NCI-H1092 treated with DMSO at 0.1 percent for 48 hours (cell line): ENCODE measurements at regions not wholly inside any gene's neighbourhood (a gene's known extent, or its start where the extent isn't known, plus 50 kb on each side); places are given as distances from the start of the nearest gene placed in this dataset.
A peak's percentile ranks its signal among the peaks of the same experiment; 100 is the strongest.

Source experiments
- DNase-seq: peaks from one replicate; lab custom pipeline; 2025; lab: John Stamatoyannopoulos, UW

DNA sequence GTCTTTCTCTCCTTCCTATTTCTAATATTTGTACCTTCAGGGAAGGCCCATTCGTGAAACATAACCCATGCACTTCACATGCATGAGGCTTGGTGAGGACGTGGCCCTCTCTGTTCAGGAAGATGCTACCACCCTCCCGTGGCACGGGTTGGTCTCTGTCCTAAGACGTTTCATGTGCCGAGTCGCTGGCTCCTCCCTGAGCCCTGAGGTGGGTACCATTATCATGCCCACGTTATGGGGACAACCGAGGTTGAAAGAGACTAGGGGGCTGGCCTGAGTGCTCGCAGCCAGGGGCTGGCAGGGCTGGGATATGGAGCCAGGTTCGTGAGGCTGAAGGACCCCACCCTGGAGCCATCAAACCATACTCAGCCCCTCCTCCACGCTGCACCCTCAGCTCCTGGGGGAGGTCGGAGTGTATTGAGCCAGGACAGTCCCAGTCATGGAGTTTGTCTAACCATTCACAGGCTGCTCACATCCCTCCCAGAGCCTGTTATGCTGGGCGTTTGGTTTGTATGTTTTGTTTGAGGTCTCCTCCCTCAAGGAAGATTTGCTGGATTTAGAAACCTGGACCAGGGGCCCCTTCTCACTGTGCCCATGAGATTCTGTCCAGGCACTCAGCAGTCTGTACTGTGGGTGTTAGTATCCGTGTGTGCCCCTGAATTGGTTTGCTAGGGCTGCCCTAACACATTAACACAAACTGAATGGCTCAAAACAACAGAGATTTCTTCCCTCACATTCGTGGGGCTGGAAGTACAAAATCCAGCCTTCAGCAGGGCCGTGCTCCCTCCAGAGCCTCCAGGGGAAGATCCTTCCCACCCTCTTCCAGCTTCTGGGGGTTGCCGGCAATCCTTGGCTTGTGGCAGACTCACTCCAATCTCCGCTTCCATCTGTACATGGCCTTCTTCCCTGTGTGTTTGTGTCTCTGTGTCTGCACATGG is 88.3 kb downstream of the ANKRD60 start:
- DNase-seq = no peak

DNA sequence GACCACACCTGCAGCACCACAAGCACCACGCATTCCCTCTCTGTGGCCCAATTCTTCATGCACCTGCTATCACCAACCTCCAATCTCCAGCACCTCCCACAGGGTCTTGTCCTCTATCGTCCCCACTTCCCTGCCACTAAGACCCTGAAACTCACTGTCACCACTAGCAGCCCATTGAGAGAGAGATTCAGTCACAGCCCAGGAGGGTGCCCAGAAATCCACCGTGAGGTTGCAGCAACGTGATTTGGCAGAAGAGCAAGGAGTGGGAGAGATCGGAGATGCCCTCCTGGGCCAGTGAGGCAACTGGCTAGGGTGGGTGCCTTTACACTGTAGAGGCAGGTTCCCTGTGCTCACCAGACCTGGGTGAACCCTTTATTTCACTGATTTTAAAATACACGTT is 90.1 kb downstream of the ANKRD60 start:
- no peak for DNase-seq

DNA sequence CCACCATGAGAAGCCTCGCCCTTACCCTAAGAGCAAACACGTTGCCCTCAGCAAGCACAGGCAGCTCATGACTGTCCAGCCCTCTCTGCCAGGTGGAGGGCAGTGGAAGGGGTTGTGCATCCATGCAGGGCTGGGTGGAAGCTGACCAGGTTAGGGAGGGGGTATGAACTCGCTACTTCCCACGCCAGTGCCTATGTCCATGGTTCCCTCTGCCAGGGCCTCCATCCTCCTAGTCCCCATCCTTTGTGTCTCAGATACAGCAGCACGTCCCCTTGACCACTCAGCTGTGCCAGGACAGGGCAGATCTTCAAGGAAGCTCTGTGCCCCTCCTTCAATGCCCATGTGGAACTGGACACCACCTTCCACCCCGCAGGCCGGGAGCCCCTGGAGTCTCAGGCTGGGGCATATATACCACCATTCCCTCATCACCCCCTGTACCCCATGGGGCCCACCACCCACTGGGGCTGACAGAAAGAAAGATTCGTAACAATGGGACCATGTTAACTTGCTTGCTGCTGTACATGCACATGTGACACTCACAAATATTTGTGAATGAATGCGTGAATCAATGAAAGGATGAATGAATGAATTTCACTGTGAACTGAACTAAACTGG is 90.7 kb downstream of the ANKRD60 start:
- no peak for DNase-seq

DNA sequence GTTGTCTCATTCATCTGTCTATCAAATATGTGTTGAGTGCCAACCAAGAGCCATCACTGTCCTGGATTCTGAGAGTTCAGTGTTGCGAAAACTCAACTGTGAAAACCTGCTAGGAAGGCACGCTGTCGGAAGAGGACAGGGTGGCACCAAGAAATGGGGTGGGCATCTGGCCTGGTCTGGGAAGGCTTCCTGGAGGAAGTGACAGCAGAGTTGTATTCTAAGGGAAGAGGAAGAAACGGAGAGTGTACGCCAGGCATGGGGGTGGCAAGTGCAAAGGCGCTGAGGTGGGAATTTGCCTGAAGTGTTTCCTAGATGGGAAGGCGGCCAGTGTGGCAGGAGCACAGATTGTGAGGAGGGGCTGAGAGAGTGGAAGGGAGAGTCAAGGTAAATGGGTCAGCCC is 91.2 kb downstream of the ANKRD60 start:
- no peak for DNase-seq

DNA sequence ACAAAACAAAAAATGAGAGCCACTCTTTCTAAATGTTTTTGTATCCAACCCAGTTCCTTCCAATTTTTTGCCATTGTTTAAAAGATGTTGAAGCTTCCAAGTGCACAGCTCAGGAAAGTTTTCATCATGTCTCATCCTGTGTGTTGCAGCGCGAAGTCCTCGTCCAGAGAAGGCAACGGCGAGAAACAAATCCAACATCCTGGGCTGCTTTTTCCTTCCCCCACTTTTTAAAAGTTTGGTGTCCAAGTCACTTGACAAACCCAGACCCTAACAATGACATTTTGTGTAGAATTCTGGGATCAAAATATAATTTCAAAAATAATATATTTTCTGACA is 92.3 kb downstream of the ANKRD60 start:
- no peak for DNase-seq

DNA sequence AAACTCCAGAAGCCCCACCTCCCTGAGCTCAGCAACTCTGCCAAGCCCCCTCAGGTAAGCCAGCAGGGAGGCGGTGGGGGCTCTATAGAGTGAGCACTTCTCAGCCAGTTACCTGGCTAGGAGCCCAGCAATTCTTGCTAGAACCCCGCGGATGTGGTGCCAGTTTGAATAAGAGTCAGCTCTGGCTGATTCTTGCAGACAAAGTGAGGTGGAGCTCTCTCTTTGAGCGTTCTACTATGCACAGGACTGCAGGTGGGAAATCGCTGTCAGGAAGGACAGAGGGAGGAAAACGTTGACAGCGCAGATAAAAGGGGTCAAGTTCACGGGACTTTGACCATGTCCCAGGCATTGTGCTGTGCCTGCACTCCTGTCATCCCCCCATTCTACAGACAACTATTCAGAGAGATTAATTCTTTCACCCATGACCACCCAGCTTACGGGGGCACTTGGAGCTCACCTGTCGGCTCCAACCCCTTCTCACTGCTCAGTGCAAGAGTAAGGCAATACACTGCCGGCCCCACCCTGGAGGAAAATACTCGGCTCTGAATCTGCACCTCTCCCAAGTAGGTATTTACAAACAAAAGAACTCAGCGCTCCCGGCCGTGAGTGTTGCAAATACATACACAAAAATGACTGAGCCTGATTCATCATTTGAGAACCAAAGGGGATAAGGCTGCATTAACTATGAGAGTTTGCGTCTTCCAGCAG is 92.9 kb downstream of the ANKRD60 start:
- no peak for DNase-seq

DNA sequence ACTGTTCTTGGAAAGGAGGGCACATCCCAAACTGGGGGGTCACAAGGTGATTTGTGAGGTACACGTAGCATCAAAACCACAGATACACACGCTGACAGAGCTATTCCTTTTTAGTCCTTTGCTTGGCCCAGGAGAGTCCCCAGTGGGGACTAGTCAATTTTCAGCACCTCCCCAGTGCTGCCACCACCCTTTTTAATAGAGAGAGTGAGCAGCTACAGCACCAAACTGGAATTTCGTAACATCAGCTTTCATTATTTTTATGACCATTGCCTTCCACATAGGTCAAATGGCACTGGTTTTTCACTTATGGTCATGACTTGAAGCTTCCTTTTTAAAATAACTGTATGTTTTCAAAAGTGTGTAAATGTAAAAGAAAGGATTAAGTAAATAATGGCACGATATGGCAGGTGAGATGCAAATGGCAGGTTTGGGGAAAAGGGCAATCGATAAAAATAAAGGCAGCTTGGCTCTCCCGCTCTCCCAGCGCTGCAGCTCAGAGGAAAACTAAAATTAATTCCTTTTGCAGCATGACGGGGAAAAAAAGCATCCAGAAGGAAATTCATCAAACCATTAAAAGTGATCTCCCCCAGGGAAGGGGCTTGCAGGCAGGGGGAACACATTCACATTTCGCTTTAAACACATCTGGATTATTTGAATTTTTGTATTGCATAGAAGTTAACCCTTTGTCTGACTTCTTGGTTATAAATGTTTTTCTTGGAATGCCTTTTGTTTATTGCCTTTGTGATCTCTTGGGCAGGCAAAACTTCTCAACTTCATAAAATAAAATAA is 95.2 kb downstream of the ANKRD60 start:
- no peak for DNase-seq

DNA sequence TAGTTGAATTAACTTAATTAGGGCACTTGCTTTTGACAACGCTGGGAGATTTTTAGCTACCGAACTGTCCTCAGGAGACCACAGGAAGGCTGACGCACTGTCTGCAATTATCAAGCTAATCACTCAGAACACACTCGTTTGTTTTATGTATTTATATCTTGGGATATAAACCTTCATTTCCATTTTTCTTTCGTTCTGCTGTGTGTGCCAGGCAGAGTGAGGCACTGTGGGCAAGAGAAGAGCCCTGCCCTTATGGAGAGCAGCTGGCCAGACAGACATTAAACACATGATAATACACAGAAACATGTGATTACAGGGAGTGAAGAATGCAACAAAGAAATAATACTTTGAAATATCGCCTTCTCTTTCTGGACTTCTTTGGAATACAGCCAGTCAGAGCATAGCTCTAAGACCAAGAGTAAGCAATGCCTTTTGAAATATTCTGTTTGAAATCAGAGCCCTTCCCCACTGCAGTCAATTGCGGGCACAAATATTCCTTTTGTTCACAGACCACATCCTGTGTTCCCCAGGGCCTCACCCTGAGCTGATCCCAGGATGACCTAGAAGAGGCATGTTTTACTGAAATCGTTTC is 96.8 kb downstream of the ANKRD60 start:
- no peak for DNase-seq

DNA sequence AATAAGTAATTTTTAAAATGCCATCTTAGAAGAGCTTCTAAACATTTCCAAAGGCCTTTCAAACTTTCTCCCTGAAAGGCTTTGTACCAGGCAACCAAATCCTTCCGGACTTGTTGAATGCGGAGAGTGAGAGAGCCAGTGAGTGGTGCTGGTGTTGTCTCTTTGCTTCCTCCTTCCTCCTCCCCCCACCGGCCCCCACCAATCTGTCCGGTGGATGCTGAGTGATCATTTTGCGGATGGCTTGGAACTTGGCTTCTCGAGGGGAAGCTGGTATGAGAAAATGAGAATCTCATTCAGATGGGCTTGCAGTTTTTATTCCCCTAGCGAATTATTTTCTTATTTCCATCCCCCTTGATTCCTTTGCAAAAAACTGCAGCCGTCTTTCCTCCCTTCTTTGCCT is 97.3 kb downstream of the ANKRD60 start:
- DNase-seq = no peak

DNA sequence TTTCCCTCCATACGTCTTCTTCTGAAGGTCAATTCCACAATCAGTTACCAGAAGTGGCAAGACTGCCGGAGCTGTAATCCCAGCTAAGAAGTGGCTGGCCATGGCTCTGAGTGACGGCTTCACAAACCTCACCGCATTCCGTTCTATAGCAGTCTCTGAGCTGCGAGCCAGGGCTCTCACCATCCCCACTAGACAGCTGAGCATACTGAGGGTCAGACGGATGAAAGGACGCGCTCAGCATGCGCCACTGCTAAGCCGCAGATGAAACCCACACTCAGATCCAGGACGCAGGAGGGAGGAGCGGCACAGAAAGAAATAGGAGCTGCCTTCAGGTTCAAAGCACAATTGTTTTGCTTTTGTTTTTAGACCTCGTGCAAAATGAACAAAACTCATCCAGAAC is 97.9 kb downstream of the ANKRD60 start:
- no peak for DNase-seq

DNA sequence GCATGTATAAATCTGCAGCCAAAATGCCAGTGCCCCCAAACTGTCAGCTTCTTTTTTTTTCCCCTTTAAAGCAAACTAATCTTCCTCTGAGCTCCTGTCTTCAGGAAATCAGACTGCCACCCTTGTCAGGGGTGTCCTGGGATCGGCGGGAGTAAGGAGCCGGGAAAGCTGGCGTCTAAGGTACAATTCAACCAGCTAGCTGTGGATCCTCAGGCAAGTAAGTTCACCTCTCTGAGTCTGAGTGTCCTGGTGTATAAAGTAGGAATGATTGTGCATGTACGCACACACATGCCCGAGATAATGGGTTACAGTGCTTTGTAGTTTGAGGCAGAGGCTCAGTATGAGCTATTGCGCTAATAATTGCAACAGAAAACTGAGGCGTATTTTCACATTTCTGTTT is 98.3 kb downstream of the ANKRD60 start:
- no peak for DNase-seq

DNA sequence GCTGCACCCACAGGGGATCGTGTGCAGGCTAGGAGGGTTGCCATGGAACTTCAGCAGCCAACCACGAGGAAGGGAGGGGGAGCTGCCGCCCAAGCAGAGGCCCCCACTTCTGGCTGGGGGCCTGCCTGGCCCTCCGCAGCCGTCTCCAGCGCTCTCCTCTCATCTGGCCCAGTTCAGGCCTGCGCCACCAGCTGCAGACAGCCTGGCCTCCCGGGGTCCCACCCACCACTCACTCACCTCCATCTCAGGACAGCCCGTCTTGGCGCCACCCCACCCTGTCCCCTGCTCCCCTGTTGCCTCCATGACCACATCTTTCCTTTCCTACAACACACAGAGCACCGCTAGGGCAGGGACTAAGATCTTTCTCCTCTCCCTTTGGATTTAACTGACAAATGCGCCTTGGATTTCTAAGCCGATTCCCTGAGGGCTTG is 98.7 kb downstream of the ANKRD60 start:
- no peak for DNase-seq

DNA sequence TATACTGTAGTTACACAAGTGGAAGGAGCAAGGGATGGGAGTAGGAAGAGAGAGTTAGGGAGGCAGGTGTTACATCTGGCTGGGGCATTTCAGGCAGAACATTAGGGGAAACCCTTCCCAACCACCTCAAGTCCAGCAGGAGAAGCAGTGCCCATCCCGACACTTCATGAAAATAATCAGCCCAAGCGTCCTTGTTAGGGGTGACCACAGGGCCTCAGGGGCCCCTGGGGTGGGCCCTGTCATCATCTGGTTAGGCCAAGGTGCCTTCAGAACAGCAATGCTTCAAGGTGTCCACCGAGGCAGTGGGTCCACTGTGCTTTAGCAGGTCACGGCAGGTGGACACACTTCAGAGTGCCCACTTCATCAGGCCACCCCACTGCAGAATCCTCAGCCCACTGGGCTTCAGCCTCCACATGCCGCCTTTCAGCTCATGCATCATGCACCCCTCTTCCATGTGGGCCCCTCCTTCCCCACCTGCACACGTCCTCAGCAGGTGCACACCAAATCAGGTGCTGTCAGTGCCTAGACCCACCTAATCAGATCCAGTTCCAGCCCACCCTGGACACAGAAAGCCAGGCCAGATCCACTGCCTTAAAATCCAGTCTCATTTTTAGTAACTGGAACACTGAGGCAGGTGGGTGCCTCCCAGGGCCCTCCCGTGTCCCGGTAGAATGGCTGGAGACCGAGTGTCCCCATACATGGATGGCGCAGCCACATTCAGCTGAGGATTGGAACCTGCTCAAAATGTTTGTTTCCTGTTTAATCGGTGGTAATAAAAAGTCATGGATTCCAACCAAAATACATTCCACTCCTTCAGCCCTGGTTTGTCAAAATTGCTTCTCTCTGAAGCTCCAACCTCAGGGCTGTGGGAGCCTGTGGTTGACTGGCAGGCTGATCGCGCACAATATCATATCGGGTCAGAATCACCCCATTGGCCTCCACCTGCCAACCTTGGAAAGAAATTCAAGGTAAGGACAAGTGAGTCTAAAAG is 99.5 kb downstream of the ANKRD60 start:
- no peak for DNase-seq

DNA sequence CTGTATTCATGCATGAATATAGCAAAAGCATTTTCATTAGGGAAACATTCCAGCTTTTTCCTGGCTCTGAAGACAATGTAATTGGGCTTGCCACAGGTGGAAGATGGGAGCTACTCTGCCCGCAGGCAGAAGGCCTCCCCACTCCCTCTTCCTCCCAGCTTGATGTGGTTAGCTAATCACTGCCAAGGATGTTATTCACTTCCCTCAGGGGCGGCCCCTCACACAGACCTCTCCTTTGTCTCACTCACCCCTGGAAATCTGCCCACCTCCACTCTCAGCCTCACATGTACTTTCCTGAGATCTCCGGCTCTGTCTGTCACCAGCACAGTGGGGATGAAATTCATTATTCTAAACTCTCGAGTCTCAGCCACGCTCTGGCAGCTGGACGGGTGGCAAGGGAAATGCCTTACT is 100.7 kb downstream of the ANKRD60 start:
- peak; percentile 2 for DNase-seq

DNA sequence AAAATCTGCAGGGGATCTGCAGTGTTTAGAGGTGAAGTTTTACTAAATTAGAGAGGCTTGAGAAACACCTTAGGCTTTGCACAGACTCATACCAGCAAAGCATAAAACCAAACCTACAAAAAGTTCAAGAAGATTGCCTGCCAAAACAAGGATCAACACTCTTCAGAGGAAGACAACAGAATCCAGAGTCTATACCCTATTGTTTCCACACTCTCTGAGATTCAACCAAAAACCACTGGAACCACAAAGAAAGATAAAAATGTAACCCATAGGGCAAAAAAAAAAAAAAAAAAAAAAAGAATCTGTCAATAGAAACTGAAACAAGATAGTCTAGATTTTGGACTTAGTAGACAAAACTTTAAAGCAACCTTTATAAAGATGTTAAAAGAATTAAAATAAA is 102.7 kb downstream of the ANKRD60 start:
- DNase-seq = no peak

DNA sequence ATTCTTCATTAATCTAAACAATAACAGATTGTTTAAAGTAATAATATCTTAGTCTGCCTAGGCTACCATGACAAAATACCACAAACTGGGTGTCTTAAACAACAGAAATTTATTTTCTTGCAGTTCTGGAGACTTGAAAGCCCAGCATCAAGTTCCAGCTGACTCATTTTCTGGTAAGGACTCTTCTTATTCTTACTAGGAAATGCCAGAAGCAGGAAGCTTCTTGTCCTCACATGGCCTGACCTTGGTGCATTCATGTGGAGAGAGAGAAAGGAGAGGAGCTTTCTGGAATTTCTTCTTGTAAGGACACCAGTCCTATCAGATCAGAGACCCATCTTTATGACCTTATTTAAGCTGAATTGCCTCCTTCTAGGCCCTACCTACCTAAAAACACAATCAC is 110.5 kb downstream of the ANKRD60 start:
- DNase-seq = no peak

DNA sequence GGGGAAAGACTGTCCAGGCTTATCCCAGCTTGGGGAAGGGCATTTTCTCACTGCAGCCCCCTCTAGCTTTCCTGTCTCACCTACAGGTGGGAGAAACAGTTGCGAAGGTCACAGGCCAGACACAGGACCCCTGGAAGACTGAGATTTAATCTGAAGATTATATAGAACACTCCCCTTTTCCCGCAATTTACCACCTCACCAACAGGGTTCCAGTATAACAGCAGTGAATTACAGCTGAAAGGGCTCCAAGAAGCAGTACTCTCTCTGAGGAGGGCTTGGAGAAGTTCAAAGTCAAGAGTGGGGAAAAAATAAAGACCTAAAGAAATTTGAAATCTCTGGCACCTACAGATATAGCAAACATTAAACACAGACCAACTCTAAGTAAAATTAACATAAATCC is 111.9 kb downstream of the ANKRD60 start:
- DNase-seq = no peak

DNA sequence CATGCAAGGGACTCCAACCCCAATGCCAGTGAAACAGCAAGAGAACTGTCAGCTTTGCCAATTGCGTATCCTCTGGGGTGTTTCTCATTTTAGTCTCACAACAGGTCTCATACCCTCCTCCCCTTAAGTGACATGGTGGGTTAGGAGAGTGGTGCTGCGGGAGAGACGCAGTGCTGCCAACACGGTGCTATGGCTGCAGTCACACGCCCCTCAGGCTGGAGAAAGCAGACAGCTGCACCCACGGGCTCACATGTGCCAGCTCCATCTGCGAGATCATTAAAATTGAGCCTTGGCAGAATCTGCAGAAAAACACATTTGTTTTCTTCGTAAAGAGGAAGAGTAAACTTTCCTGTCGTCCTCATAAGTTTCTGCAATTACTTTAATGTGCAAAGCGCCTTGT is 114.7 kb downstream of the ANKRD60 start:
- no peak for DNase-seq

DNA sequence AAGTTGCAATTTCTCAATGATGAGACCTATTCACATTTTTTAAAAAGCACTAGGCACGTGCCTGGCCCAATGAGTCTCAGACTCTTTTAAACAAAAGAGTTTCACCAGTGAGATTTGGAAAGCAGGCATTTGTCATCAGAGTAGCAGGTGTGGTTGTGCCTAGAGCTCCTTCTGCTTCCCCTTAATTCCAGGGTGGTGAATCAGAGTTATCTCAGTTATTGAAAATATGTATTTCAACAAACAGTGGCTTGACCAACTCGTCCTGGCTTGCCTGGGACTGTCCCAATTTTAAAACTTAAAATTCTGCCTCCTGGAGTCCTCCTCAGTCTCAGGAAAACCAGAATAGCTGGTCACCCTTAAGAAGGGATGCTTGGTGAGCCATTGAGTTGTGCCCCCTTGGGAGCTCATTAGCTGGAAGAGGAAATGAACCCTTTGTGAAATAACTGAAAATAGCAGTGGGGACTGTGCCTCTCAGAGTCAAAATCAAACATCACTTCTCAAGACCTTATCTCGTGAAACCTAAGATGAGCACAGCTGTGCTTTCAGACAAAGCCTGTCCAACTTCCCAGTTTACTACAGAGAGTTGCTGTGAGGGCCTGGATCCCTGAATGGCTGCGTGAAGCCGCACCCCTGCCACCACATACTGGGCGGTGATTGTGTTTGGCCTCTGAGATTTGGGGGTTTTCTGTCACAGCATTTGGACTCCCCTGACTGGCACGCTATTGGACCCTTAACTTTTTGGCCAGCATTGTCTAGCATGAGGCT is 116.3 kb downstream of the ANKRD60 start:
- DNase-seq = no peak
